K562 (cell line): ENCODE measurements at regions not wholly inside any gene's neighbourhood (a gene's known extent, or its start where the extent isn't known, plus 50 kb on each side); places are given as distances from the start of the nearest gene placed in this dataset.

Source experiments
- ATAC-seq: fragments of 200-7000 bp; cut with Tn5 transposase; 3 replicates; pipeline ENCODE4 v1.9.1; 2020; ENCODE audit warnings: moderate library complexity
- BruUV-seq: library from RNA; stranded (reverse); fragments of 400-500 nt; replicated peaks from 2 replicates; lab custom pipeline; 2021; lab: Mats Ljungman, UMichigan
- CTCF ChIA-PET: fragments of 300-600 bp; formaldehyde crosslinking; extraction: SDS; loops from one replicate; lab custom pipeline; 2021; ENCODE audit warnings: low intra/inter-chr PET ratio; lab: Yijun Ruan, JAX
- POLR2A ChIA-PET: fragments of 300-600, 350-650 bp; sonication (Branson Sonifier 250); formaldehyde crosslinking; extraction: SDS; loops from one replicate; lab custom pipeline; 2021; ENCODE audit warnings: antibody characterized with exemption, inconsistent platforms; lab: Yijun Ruan, JAX
- DNase-seq, 4 experiments: peaks; one replicate each; pipeline versions ENCODE4 v3.0.0 to v3.0.0-alpha.2; 2011 to 2018; ENCODE audit warnings: low spot score in 3 of 4, mixed read lengths in 3 of 4; ENCODE audit errors: extremely low read depth in 1 of 4
- FAIRE-seq: peaks from 2 replicates; lab custom pipeline; 2011; peaks lifted over from hg19 to GRCh38; lab: Jason Lieb, UNC
- H2AFZ ChIP-seq: 2 replicates; pipeline ENCODE4 v1.6.0; 2011; ENCODE audit warnings: low read depth, low read length, control low read depth, inconsistent platforms
- H3K27ac ChIP-seq: fragments of 200-600 bp; 3 replicates; pipeline ENCODE4 v1.8.0; 2011; ENCODE audit warnings: low read depth, mild to moderate bottlenecking, control low read depth, inconsistent platforms, low read length, moderate library complexity, mixed read lengths; ENCODE audit errors: extremely low read depth
- H3K27me3 ChIP-seq, 2 experiments: fragments of 300-600 bp in 1 of 2; 2 replicates in 1 of 2; 3 replicates in 1 of 2; pipeline versions ENCODE4 v1.6.0 to v1.8.0; 2011; ENCODE audit warnings: inconsistent platforms in 2 of 2, low read length in 2 of 2, mild to moderate bottlenecking in 1 of 2, mixed read lengths in 1 of 2, moderate library complexity in 1 of 2; ENCODE audit not compliant: control insufficient read depth in 2 of 2, insufficient read depth in 2 of 2
- H3K36me3 ChIP-seq: fragments of 300-600 bp; 3 replicates; pipeline ENCODE4 v1.8.0; 2011; ENCODE audit warnings: mild to moderate bottlenecking, low read length, inconsistent platforms; ENCODE audit not compliant: control insufficient read depth, insufficient read depth
- H3K4me1 ChIP-seq, 2 experiments: fragments of 200-600 bp in 1 of 2; replicated peaks in 1 of 2; 2 replicates in 1 of 2; 3 replicates in 1 of 2; pipeline versions ENCODE4 v1.5.1 to v1.8.0; 2011; ENCODE audit warnings: inconsistent platforms in 2 of 2, low read length in 2 of 2, mild to moderate bottlenecking in 1 of 2, mixed read lengths in 1 of 2, moderate library complexity in 1 of 2; ENCODE audit not compliant: control insufficient read depth in 2 of 2, insufficient read depth in 2 of 2
- H3K4me2 ChIP-seq: 2 replicates; pipeline ENCODE4 v1.6.1; 2011; ENCODE audit warnings: low read length, control low read depth, inconsistent platforms, mixed read lengths; ENCODE audit not compliant: insufficient read depth
- H3K4me3 ChIP-seq: fragments of 200-600 bp; sonication (generic), shearing (Covaris generic); 2 replicates; pipeline ENCODE4 v1.5.1; 2016; ENCODE audit warnings: control low read depth, inconsistent platforms
- H3K79me2 ChIP-seq: fragments of 200-600 bp; 3 replicates; pipeline ENCODE4 v1.8.0; 2011; ENCODE audit warnings: low read length, inconsistent platforms; ENCODE audit not compliant: control insufficient read depth, insufficient read depth
- H3K9ac ChIP-seq, 2 experiments: 2 replicates each; pipeline versions ENCODE4 v1.6.0 to v1.6.1; 2011; ENCODE audit warnings: low read depth in 2 of 2, low read length in 2 of 2, control low read depth in 1 of 2, inconsistent platforms in 1 of 2, mild to moderate bottlenecking in 1 of 2, mixed read lengths in 1 of 2; ENCODE audit not compliant: insufficient read depth in 1 of 2
- H3K9me1 ChIP-seq: one replicate; pipeline ENCODE4 v1.6.0; 2011; ENCODE audit warnings: inconsistent platforms, mild to moderate bottlenecking, low read length, moderate library complexity; ENCODE audit not compliant: control insufficient read depth, insufficient read depth
- H3K9me3 ChIP-seq: replicated peaks from 2 replicates; pipeline ENCODE4 v1.5.1; 2011; ENCODE audit warnings: low read depth, low read length, inconsistent platforms; ENCODE audit not compliant: control insufficient read depth, insufficient read depth
- H4K20me1 ChIP-seq: replicated peaks from 2 replicates; pipeline ENCODE4 v1.6.1; 2011; ENCODE audit warnings: low read length, inconsistent platforms, mixed read lengths; ENCODE audit not compliant: control insufficient read depth, insufficient read depth
- BRCA1 ChIP-seq, 2 experiments: fragments of 450-650 bp in 1 of 2; sonication (generic) in 1 of 2; formaldehyde crosslinking in 1 of 2; IDR thresholded peaks; 2 replicates each; pipeline versions ENCODE4 v1.5.0 to v1.6.1; 2017 to 2020; ENCODE audit warnings: mild to moderate bottlenecking in 1 of 2, missing genetic modification reagents in 1 of 2
- BRD9 ChIP-seq: fragments of 450-650 bp; IDR thresholded peaks from 2 replicates; pipeline ENCODE4 v1.6.1; 2018; ENCODE audit warnings: low read depth; ENCODE audit not compliant: partially characterized antibody
- CBX3 ChIP-seq, 2 experiments: IDR thresholded peaks; 1 replicate in 1 of 2; 2 replicates in 1 of 2; pipeline ENCODE4 v1.6.1; 2012; ENCODE audit warnings: inconsistent platforms in 2 of 2, low read length in 2 of 2, borderline replicate concordance in 1 of 2, control low read depth in 1 of 2
- POLR3G ChIP-seq: IDR thresholded peaks from 2 replicates; pipeline ENCODE4 v1.6.1; 2011; ENCODE audit not compliant: insufficient read length, insufficient replicate concordance; ENCODE audit errors: extremely low read depth
- SNIP1 ChIP-seq: fragments of 450-650 bp; IDR thresholded peaks from 2 replicates; pipeline ENCODE4 v1.7.1; 2017; ENCODE audit warnings: low read depth, mild to moderate bottlenecking
- SPI1 ChIP-seq: IDR thresholded peaks from 2 replicates; pipeline ENCODE4 v1.6.1; 2011; ENCODE audit warnings: low read depth, low read length, control low read depth, borderline replicate concordance
- SRSF7 ChIP-seq: fragments of 200-400 bp; formaldehyde crosslinking; optimal IDR thresholded peaks from 2 replicates; pipeline ENCODE3; 2017; ENCODE audit warnings: mild to moderate bottlenecking, low read depth, low read length
- TEAD2 ChIP-seq: fragments of 450-650 bp; IDR thresholded peaks from 2 replicates; pipeline ENCODE4 v1.6.1; 2016; ENCODE audit warnings: missing genetic modification characterization, control low read depth, missing compliant biosample characterization
- TGIF2 ChIP-seq: sonication (generic); formaldehyde crosslinking; IDR thresholded peaks from 2 replicates; pipeline ENCODE4 v1.8.1; 2022; ENCODE audit warnings: mild to moderate bottlenecking, missing genetic modification reagents, moderate library complexity
- THRAP3 ChIP-seq: fragments of 450-650 bp; IDR thresholded peaks from 2 replicates; pipeline ENCODE4 v1.6.1; 2016; ENCODE audit warnings: mild to moderate bottlenecking, inconsistent platforms, borderline replicate concordance
- ZEB2 ChIP-seq: fragments of 450-650 bp; IDR thresholded peaks from 2 replicates; pipeline ENCODE4 v1.6.1; 2016
- ZNF146 ChIP-seq: IDR thresholded peaks from one replicate; pipeline ENCODE4 v1.6.1; 2018; ENCODE audit warnings: missing compliant biosample characterization; ENCODE audit not compliant: unreplicated experiment
- WGBS: fragments of 100-300 bp; shearing (Covaris generic); methylation state at CpG from one replicate; pipeline ENCODE4 v1.1.6; 2016; ENCODE audit warnings: low coverage, mixed read lengths; ENCODE audit not compliant: insufficient coverage; ENCODE audit errors: missing lambda C conversion rate; 5-methylcytosine and 5-hydroxymethylcytosine counted together
- in situ Hi-C: fragments of 300-500 bp; cut with MboI; formaldehyde crosslinking; loops from 4 replicates; pipeline ENCODE4 v1.15.0; 2018; ENCODE audit warnings: inconsistent platforms, mixed read lengths
- intact Hi-C: fragments of 100-400 bp; cut with micrococcal nuclease; formaldehyde crosslinking; loops from 2 replicates; pipeline ENCODE4 v1.14.2; 2022

DNA sequence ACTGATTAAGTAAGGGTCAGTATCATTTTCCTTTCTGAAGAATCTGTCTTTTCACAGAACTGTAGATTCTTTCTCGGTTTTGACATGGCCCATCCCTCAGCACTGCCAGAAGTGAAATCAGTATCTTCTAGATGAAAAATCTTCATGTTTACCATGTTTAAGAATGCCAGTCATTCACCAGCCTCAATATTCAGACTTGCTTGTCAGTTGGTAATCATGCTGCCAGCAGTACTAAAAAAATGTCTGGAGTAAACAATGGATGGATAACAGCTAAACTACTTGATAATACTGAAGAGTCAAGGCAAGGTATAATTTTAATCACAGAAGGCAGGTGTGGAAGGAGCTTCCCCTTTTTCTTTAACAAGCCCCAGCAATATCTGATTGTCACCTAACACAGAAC is 306.8 kb upstream of the DMAC1 start:
- Histone ChIP-seq H3K9me1 (no peaks in the 10 kb centered on the region), H3K9ac (no peak overlapping the region), H3K9me3 (no peaks in the 10 kb centered on the region), H3K4me1 (no peaks in the 10 kb centered on the region), H2AFZ (no peak overlapping the region), H3K27me3 (no peaks in the 10 kb centered on the region), H3K79me2 (no peaks in the 10 kb centered on the region), H3K27ac (no peak overlapping the region), H3K36me3 (no peaks in the 10 kb centered on the region), H4K20me1 (no peaks in the 10 kb centered on the region), H3K4me2 (no peak overlapping the region), H3K4me3 (no peak overlapping the region)
- ATAC-seq (no peak), DNase-seq (no peak), FAIRE-seq (no peak)
- ChIA-PET POLR2A (no interaction called here), CTCF (no interaction called here)
- intact Hi-C loops: no loop called here
- in situ Hi-C loops: no loop called here
- no peak for TF ChIP-seq POLR3G
- TF ChIP-seq ZEB2: no peak
- TF ChIP-seq ZNF146 (CRISPR knock-in tag): no peak
- TF ChIP-seq TEAD2 (tag): no peak
- no peak for TF ChIP-seq BRD9
- TF ChIP-seq SPI1: no peak
- no peak for TF ChIP-seq CBX3 (IDR thresholded peaks at IDR 0.05; ENCODE audit: borderline replicate concordance in 1 of 2, low read length in 2 of 2)
- TF ChIP-seq THRAP3: no peak
- no peak for TF ChIP-seq SNIP1
- no peak for TF ChIP-seq SRSF7
- no peak for TF ChIP-seq BRCA1 (IDR thresholded peaks at IDR 0.05)
- TF ChIP-seq BRCA1 (CRISPR knock-in tag; IDR thresholded peaks at IDR 0.05): no peak
- no peak for TF ChIP-seq TGIF2
- 0% methylated on average over 1 of the region's 1 CpG for WGBS
- no TSS peak for BruUV-seq
